ENCODE measurements at regions not wholly inside any gene's neighbourhood (a gene's known extent, or its start where the extent isn't known, plus 50 kb on each side); places are given as distances from the start of the nearest gene placed in this dataset.
A peak's percentile ranks its signal among the peaks of the same experiment; 100 is the strongest.

GRCh38 chr12:92554158-92555073 lies 148.4 kb upstream of the PLEKHG7 start:
- H3K36me3 ChIP-seq (ENCODE audit: control insufficient read depth in 2 of 2, insufficient read depth in 2 of 2, low read length in 1 of 2) = no peaks in the 10 kb centered on the region
- H3K4me1 ChIP-seq (ENCODE audit: control insufficient read depth in 2 of 2, insufficient read depth in 2 of 2, low read length in 2 of 2) = peaks cover 12 to 40% of the 10 kb centered on the region in 2 donors
- H3K9me3 ChIP-seq (ENCODE audit: control insufficient read depth in 2 of 2, insufficient read depth in 1 of 2, low read length in 1 of 2) = no peaks in the 10 kb centered on the region
- WGBS = 82% methylated on average over 3 of the region's 3 CpGs
- no peak for DNase-seq (ENCODE audit: low read depth in 6 of 9, low spot score in 9 of 9)
- peak overlapping the region in 1 of 2 donors; percentile 84 for H3K27ac ChIP-seq (ENCODE audit: low read depth in 1 of 2, low read length in 1 of 2)
- H3K4me3 ChIP-seq (ENCODE audit: low read length in 2 of 2) = no peak overlapping the region
- H3K27me3 ChIP-seq (ENCODE audit: control insufficient read depth in 2 of 2, insufficient read depth in 1 of 2, low read length in 1 of 2) = no peaks in the 10 kb centered on the region

- 92% methylated on average over 6 of the region's 6 CpGs for WGBS
- Histone ChIP-seq H3K27ac (ENCODE audit: low read depth in 1 of 2, low read length in 1 of 2) (peak overlapping the region; percentile 57 to 84), H3K4me3 (ENCODE audit: low read length in 2 of 2) (no peak overlapping the region), H3K4me1 (ENCODE audit: control insufficient read depth in 2 of 2, insufficient read depth in 2 of 2, low read length in 2 of 2) (peaks cover 12 to 40% of the 10 kb centered on the region in 2 donors), H3K27me3 (ENCODE audit: control insufficient read depth in 2 of 2, insufficient read depth in 1 of 2, low read length in 1 of 2) (no peaks in the 10 kb centered on the region), H3K36me3 (ENCODE audit: control insufficient read depth in 2 of 2, insufficient read depth in 2 of 2, low read length in 1 of 2) (no peaks in the 10 kb centered on the region), H3K9me3 (ENCODE audit: control insufficient read depth in 2 of 2, insufficient read depth in 1 of 2, low read length in 1 of 2) (no peaks in the 10 kb centered on the region)
- DNase-seq (ENCODE audit: low read depth in 6 of 9, low spot score in 9 of 9) = peak in 1 of 9 donors; percentile 35
These were observed 149.4 kb upstream of the PLEKHG7 start for GRCh38 chr12:92553389-92553788.

- no peaks in the 10 kb centered on the region for H3K9me3 ChIP-seq (ENCODE audit: control insufficient read depth in 2 of 2, insufficient read depth in 1 of 2, low read length in 1 of 2)
- H3K36me3 ChIP-seq (ENCODE audit: control insufficient read depth in 2 of 2, insufficient read depth in 2 of 2, low read length in 1 of 2) = no peaks in the 10 kb centered on the region
- peak overlapping the region; percentile 46 to 84 for H3K27ac ChIP-seq (ENCODE audit: low read depth in 1 of 2, low read length in 1 of 2)
- H3K27me3 ChIP-seq (ENCODE audit: control insufficient read depth in 2 of 2, insufficient read depth in 1 of 2, low read length in 1 of 2) = no peaks in the 10 kb centered on the region
- DNase-seq (ENCODE audit: low read depth in 6 of 9, low spot score in 9 of 9) = no peak
- peaks cover 12 to 40% of the 10 kb centered on the region in 2 donors for H3K4me1 ChIP-seq (ENCODE audit: control insufficient read depth in 2 of 2, insufficient read depth in 2 of 2, low read length in 2 of 2)
- H3K4me3 ChIP-seq (ENCODE audit: low read length in 2 of 2) = no peak overlapping the region
- 97% methylated on average over 3 of the region's 3 CpGs for WGBS
These were observed 150.2 kb upstream of the PLEKHG7 start for GRCh38 chr12:92552412-92553108.

- peak in 1 of 9 donors; percentile 43 for DNase-seq (ENCODE audit: low read depth in 6 of 9, low spot score in 9 of 9)
- Histone ChIP-seq H3K4me3 (ENCODE audit: low read length in 2 of 2) (no peak overlapping the region), H3K36me3 (ENCODE audit: control insufficient read depth in 2 of 2, insufficient read depth in 2 of 2, low read length in 1 of 2) (no peaks in the 10 kb centered on the region), H3K27ac (ENCODE audit: low read depth in 1 of 2, low read length in 1 of 2) (peak overlapping the region in 1 of 2 donors; percentile 84), H3K27me3 (ENCODE audit: control insufficient read depth in 2 of 2, insufficient read depth in 1 of 2, low read length in 1 of 2) (no peaks in the 10 kb centered on the region), H3K9me3 (ENCODE audit: control insufficient read depth in 2 of 2, insufficient read depth in 1 of 2, low read length in 1 of 2) (no peaks in the 10 kb centered on the region), H3K4me1 (ENCODE audit: control insufficient read depth in 2 of 2, insufficient read depth in 2 of 2, low read length in 2 of 2) (peaks cover 8 to 35% of the 10 kb centered on the region in 2 donors)
These were observed 150.9 kb upstream of the PLEKHG7 start for GRCh38 chr12:92551853-92552397.

- Histone ChIP-seq H3K4me3 (ENCODE audit: low read length in 2 of 2) (no peak overlapping the region), H3K27me3 (ENCODE audit: control insufficient read depth in 2 of 2, insufficient read depth in 1 of 2, low read length in 1 of 2) (no peaks in the 10 kb centered on the region), H3K27ac (ENCODE audit: low read depth in 1 of 2, low read length in 1 of 2) (peak overlapping the region in 1 of 2 donors; percentile 75), H3K4me1 (ENCODE audit: control insufficient read depth in 2 of 2, insufficient read depth in 2 of 2, low read length in 2 of 2) (peaks cover under 1 to 28% of the 10 kb centered on the region in 2 donors), H3K9me3 (ENCODE audit: control insufficient read depth in 2 of 2, insufficient read depth in 1 of 2, low read length in 1 of 2) (no peaks in the 10 kb centered on the region), H3K36me3 (ENCODE audit: control insufficient read depth in 2 of 2, insufficient read depth in 2 of 2, low read length in 1 of 2) (no peaks in the 10 kb centered on the region)
- no peak for DNase-seq (ENCODE audit: low read depth in 6 of 9, low spot score in 9 of 9)
- 96% methylated on average over 3 of the region's 3 CpGs for WGBS
These were observed 151.6 kb upstream of the PLEKHG7 start for GRCh38 chr12:92551210-92551609.

- H3K4me3 ChIP-seq (ENCODE audit: low read length in 2 of 2) = no peak overlapping the region
- no peak overlapping the region for H3K27ac ChIP-seq (ENCODE audit: low read depth in 1 of 2, low read length in 1 of 2)
- peaks cover 0 to 25% of the 10 kb centered on the region in 2 donors for H3K4me1 ChIP-seq (ENCODE audit: control insufficient read depth in 2 of 2, insufficient read depth in 2 of 2, low read length in 2 of 2)
- H3K9me3 ChIP-seq (ENCODE audit: control insufficient read depth in 2 of 2, insufficient read depth in 1 of 2, low read length in 1 of 2) = no peaks in the 10 kb centered on the region
- H3K36me3 ChIP-seq (ENCODE audit: control insufficient read depth in 2 of 2, insufficient read depth in 2 of 2, low read length in 1 of 2) = no peaks in the 10 kb centered on the region
- DNase-seq (ENCODE audit: low read depth in 6 of 9, low spot score in 9 of 9) = no peak
- no peaks in the 10 kb centered on the region for H3K27me3 ChIP-seq (ENCODE audit: control insufficient read depth in 2 of 2, insufficient read depth in 1 of 2, low read length in 1 of 2)
These were observed 152.1 kb upstream of the PLEKHG7 start for GRCh38 chr12:92550661-92551060.

GRCh38 chr12:92550254-92550653 lies 152.5 kb upstream of the PLEKHG7 start:
- Histone ChIP-seq H3K4me1 (ENCODE audit: control insufficient read depth in 2 of 2, insufficient read depth in 2 of 2, low read length in 2 of 2) (peaks cover 0 to 21% of the 10 kb centered on the region in 2 donors), H3K4me3 (ENCODE audit: low read length in 2 of 2) (no peak overlapping the region), H3K27me3 (ENCODE audit: control insufficient read depth in 2 of 2, insufficient read depth in 1 of 2, low read length in 1 of 2) (no peaks in the 10 kb centered on the region), H3K27ac (ENCODE audit: low read depth in 1 of 2, low read length in 1 of 2) (no peak overlapping the region), H3K9me3 (ENCODE audit: control insufficient read depth in 2 of 2, insufficient read depth in 1 of 2, low read length in 1 of 2) (no peaks in the 10 kb centered on the region), H3K36me3 (ENCODE audit: control insufficient read depth in 2 of 2, insufficient read depth in 2 of 2, low read length in 1 of 2) (no peaks in the 10 kb centered on the region)
- DNase-seq (ENCODE audit: low read depth in 6 of 9, low spot score in 9 of 9) = no peak

GRCh38 chr12:92549516-92549915 lies 153.3 kb upstream of the PLEKHG7 start:
- Histone ChIP-seq H3K27ac (ENCODE audit: low read depth in 1 of 2, low read length in 1 of 2) (no peak overlapping the region), H3K36me3 (ENCODE audit: control insufficient read depth in 2 of 2, insufficient read depth in 2 of 2, low read length in 1 of 2) (no peaks in the 10 kb centered on the region), H3K4me3 (ENCODE audit: low read length in 2 of 2) (no peak overlapping the region), H3K9me3 (ENCODE audit: control insufficient read depth in 2 of 2, insufficient read depth in 1 of 2, low read length in 1 of 2) (no peaks in the 10 kb centered on the region), H3K4me1 (ENCODE audit: control insufficient read depth in 2 of 2, insufficient read depth in 2 of 2, low read length in 2 of 2) (peaks cover 0 to 18% of the 10 kb centered on the region in 2 donors), H3K27me3 (ENCODE audit: control insufficient read depth in 2 of 2, insufficient read depth in 1 of 2, low read length in 1 of 2) (no peaks in the 10 kb centered on the region)
- no peak for DNase-seq (ENCODE audit: low read depth in 6 of 9, low spot score in 9 of 9)

- DNase-seq (ENCODE audit: low read depth in 6 of 9, low spot score in 9 of 9) = no peak
- peaks cover 0 to 16% of the 10 kb centered on the region in 2 donors for H3K4me1 ChIP-seq (ENCODE audit: control insufficient read depth in 2 of 2, insufficient read depth in 2 of 2, low read length in 2 of 2)
- no peaks in the 10 kb centered on the region for H3K36me3 ChIP-seq (ENCODE audit: control insufficient read depth in 2 of 2, insufficient read depth in 2 of 2, low read length in 1 of 2)
- H3K27ac ChIP-seq (ENCODE audit: low read depth in 1 of 2, low read length in 1 of 2) = no peak overlapping the region
- H3K4me3 ChIP-seq (ENCODE audit: low read length in 2 of 2) = no peak overlapping the region
- no peaks in the 10 kb centered on the region for H3K27me3 ChIP-seq (ENCODE audit: control insufficient read depth in 2 of 2, insufficient read depth in 1 of 2, low read length in 1 of 2)
- H3K9me3 ChIP-seq (ENCODE audit: control insufficient read depth in 2 of 2, insufficient read depth in 1 of 2, low read length in 1 of 2) = no peaks in the 10 kb centered on the region
- WGBS = 96% methylated on average over 2 of the region's 2 CpGs
These were observed 154.9 kb upstream of the PLEKHG7 start for GRCh38 chr12:92547906-92548305.

Data from thymus (tissue), 11 donors.